Keratinocyte (primary cell): ENCODE measurements at regions not wholly inside any gene's neighbourhood (a gene's known extent, or its start where the extent isn't known, plus 50 kb on each side); places are given as distances from the start of the nearest gene placed in this dataset.
"Not testable (repeated sequence)": the region's sequence is repeated elsewhere in the genome, so short reads cannot be mapped to it uniquely, and the experiment has no call there.

ENCODE experiments used
- DNase-seq: peaks from one replicate; pipeline ENCODE4 v3.0.0-alpha.2; 2011; ENCODE audit warnings: low read depth, missing footprints, low spot score
- FAIRE-seq: peaks from 2 replicates; lab custom pipeline; 2011; peaks lifted over from hg19 to GRCh38; lab: Jason Lieb, UNC
- H2AFZ ChIP-seq: 2 replicates; pipeline ENCODE4 v1.6.0; 2012; ENCODE audit warnings: low read length, control low read depth, inconsistent platforms; ENCODE audit not compliant: control insufficient read depth
- H3K27ac ChIP-seq: 2 replicates; pipeline ENCODE4 v1.5.1; 2011; ENCODE audit warnings: low read length; ENCODE audit not compliant: control insufficient read depth, insufficient read depth
- H3K27me3 ChIP-seq: 3 replicates; pipeline ENCODE4 v1.6.0; 2011; ENCODE audit warnings: low read length; ENCODE audit not compliant: control insufficient read depth, insufficient read depth; ENCODE audit errors: extremely low read depth
- H3K36me3 ChIP-seq, 2 experiments: 2 replicates in 1 of 2; 3 replicates in 1 of 2; pipeline ENCODE4 v1.5.1; 2011; ENCODE audit warnings: low read length in 2 of 2, mild to moderate bottlenecking in 1 of 2; ENCODE audit not compliant: control insufficient read depth in 2 of 2, insufficient read depth in 2 of 2; ENCODE audit errors: extremely low read depth in 1 of 2
- H3K4me1 ChIP-seq: 3 replicates; pipeline ENCODE4 v1.5.1; 2011; ENCODE audit warnings: low read length; ENCODE audit not compliant: control insufficient read depth, insufficient read depth; ENCODE audit errors: extremely low read depth
- H3K4me2 ChIP-seq: 3 replicates; pipeline ENCODE4 v1.6.0; 2011; ENCODE audit warnings: low read depth, low read length; ENCODE audit not compliant: control insufficient read depth, insufficient read depth; ENCODE audit errors: extremely low read depth
- H3K4me3 ChIP-seq, 3 experiments: fragments of 200-600 bp in 1 of 3; sonication (generic) in 1 of 3; 2 replicates in 2 of 3; 3 replicates in 1 of 3; pipeline ENCODE4 v1.5.1; 2011 to 2016; ENCODE audit warnings: low read length in 3 of 3, mild to moderate bottlenecking in 3 of 3, control low read depth in 2 of 3, inconsistent platforms in 1 of 3, low read depth in 1 of 3, mixed read lengths in 1 of 3, mixed run types in 1 of 3, moderate library complexity in 1 of 3; ENCODE audit not compliant: control insufficient read depth in 2 of 3, insufficient read depth in 2 of 3; ENCODE audit errors: extremely low read depth in 1 of 3
- H3K79me2 ChIP-seq: 2 replicates; pipeline ENCODE4 v1.6.0; 2012; ENCODE audit warnings: low read length; ENCODE audit not compliant: control insufficient read depth, insufficient read depth
- H3K9ac ChIP-seq: 3 replicates; pipeline ENCODE4 v1.6.0; 2011; ENCODE audit warnings: low read length; ENCODE audit not compliant: control insufficient read depth, insufficient read depth; ENCODE audit errors: extremely low read depth
- H3K9me1 ChIP-seq: 3 replicates; pipeline ENCODE4 v1.6.0; 2011; ENCODE audit warnings: low read length; ENCODE audit not compliant: control insufficient read depth, insufficient read depth; ENCODE audit errors: extremely low read depth
- H3K9me3 ChIP-seq: 2 replicates; pipeline ENCODE4 v1.5.1; 2012; ENCODE audit warnings: low read depth, low read length; ENCODE audit not compliant: control insufficient read depth
- H4K20me1 ChIP-seq: 3 replicates; pipeline ENCODE4 v1.6.0; 2011; ENCODE audit warnings: low read length; ENCODE audit not compliant: control insufficient read depth, insufficient read depth; ENCODE audit errors: extremely low read depth
- EZH2 ChIP-seq: IDR thresholded peaks from one replicate; pipeline ENCODE4 v1.6.1; 2012; ENCODE audit warnings: inconsistent platforms, mild to moderate bottlenecking, low read length, moderate library complexity
- dilution Hi-C: fragments of 300-500 bp; cut with MboI; formaldehyde crosslinking; loops from one replicate; pipeline ENCODE4 v1.7.0; 2020; ENCODE audit warnings: low sequenced_read_pairs; ENCODE audit not compliant: extremely low pct_ligation_motif_present
- TF ChIP-seq, protein P1 (sequence below), 3 experiments: IDR thresholded peaks in 1 of 3; conservative IDR thresholded peaks in 1 of 3; optimal IDR thresholded peaks in 1 of 3; 2 replicates in 2 of 3; 3 replicates in 1 of 3; pipeline versions ENCODE3 to v1.5.1; 2011; ENCODE audit warnings: low read length in 3 of 3, mild to moderate bottlenecking in 3 of 3, moderate library complexity in 2 of 3, control low read depth in 1 of 3, inconsistent platforms in 1 of 3; ENCODE audit not compliant: insufficient read depth in 2 of 3; ENCODE audit errors: extremely low read depth in 1 of 3

DNA sequence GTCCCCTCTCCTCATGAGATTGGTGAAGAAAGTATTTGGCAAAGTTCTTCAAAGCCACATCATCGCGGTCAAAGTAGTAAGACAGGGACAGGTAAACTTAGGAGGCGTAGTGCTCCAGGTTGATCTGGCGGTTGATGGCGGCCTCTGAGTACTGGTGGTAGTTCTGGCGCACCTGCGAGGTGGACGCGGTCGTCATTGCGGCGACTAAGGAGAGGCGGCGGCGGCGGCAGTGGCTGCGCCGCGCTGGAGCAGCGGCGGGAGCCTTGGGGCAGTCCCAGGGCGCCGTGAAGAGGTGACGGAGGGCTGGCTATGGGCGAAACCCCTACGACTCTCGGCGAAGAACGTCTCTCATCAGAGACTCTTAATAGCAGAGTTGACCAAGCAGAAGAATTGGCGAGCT, 107.2 kb upstream of the UBE2E3 start:
- no peak overlapping the region for H3K4me2 ChIP-seq
- no peak overlapping the region for H3K27ac ChIP-seq
- H3K79me2 ChIP-seq: no peaks in the 10 kb centered on the region
- H3K9me1 ChIP-seq: no peaks in the 10 kb centered on the region
- no peaks in the 10 kb centered on the region for H3K36me3 ChIP-seq
- DNase-seq: no peak
- no peak overlapping the region for H3K4me3 ChIP-seq
- no peak overlapping the region for H2AFZ ChIP-seq
- no peak for TF ChIP-seq EZH2
- TF ChIP-seq, protein P1, sequence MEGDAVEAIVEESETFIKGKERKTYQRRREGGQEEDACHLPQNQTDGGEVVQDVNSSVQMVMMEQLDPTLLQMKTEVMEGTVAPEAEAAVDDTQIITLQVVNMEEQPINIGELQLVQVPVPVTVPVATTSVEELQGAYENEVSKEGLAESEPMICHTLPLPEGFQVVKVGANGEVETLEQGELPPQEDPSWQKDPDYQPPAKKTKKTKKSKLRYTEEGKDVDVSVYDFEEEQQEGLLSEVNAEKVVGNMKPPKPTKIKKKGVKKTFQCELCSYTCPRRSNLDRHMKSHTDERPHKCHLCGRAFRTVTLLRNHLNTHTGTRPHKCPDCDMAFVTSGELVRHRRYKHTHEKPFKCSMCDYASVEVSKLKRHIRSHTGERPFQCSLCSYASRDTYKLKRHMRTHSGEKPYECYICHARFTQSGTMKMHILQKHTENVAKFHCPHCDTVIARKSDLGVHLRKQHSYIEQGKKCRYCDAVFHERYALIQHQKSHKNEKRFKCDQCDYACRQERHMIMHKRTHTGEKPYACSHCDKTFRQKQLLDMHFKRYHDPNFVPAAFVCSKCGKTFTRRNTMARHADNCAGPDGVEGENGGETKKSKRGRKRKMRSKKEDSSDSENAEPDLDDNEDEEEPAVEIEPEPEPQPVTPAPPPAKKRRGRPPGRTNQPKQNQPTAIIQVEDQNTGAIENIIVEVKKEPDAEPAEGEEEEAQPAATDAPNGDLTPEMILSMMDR (optimal IDR thresholded peaks at IDR 0.05 in 1 of 3, IDR thresholded peaks at IDR 0.05 in 1 of 3, conservative IDR thresholded peaks at IDR 0.05 in 1 of 3; ENCODE audit: extremely low read depth in 1 of 3, insufficient read depth in 2 of 3, low read length in 3 of 3): no peak
- H3K9me3 ChIP-seq: no peaks in the 10 kb centered on the region
- no peaks in the 10 kb centered on the region for H3K27me3 ChIP-seq
- dilution Hi-C loops: no loop called here
- no peak for FAIRE-seq
- H3K9ac ChIP-seq: no peak overlapping the region
- H3K4me1 ChIP-seq: no peaks in the 10 kb centered on the region
- H4K20me1 ChIP-seq: no peaks in the 10 kb centered on the region

DNA sequence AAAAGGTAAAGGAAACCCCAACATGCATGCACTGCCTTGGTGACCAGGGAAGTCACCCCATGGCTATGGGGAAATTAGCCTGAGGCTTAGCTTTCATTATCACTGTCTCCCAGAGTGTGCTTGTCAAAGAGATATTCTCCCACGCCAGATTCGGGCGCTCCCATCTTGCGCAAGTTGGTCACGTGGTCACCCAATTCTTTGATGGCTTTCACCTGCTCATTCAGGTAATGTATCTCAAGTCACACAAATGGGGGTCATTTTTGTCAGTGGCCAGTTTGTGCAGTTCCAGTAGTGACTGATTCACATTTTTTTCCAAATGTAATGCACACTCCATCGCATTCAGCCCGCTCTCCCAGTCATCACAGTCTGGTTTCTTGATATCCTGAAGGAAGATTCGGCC, 107.6 kb upstream of the UBE2E3 start:
- H3K27ac ChIP-seq, H3K9ac ChIP-seq, H3K4me3 ChIP-seq, H3K27me3 ChIP-seq, H3K9me1 ChIP-seq, FAIRE-seq, H3K4me1 ChIP-seq, H3K9me3 ChIP-seq, H2AFZ ChIP-seq, dilution Hi-C loops, H3K79me2 ChIP-seq, DNase-seq, H4K20me1 ChIP-seq, H3K36me3 ChIP-seq, H3K4me2 ChIP-seq: not testable (repeated sequence)

DNA sequence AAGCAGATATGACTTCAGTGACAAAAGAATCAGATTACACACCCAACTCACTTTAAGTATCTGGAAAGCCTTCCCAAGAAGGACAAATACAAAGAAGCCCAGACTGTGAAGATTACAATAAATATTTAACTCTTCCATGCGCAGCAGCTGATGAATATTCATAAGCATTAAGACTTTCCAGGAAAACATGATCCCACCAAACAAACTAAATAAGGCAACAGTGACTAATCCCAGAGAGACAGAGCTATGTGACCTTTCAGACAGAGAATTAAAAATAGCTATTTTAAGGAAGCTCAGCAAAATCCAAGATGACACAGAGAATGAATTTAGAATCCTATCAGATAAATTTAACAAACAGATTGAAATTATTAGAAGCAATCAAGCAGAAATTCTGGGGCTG, 108.2 kb upstream of the UBE2E3 start:
- DNase-seq: no peak
- dilution Hi-C loops: no loop called here
- FAIRE-seq: no peak
- H3K9me1 ChIP-seq: no peaks in the 10 kb centered on the region
- no peak overlapping the region for H2AFZ ChIP-seq
- no peaks in the 10 kb centered on the region for H3K36me3 ChIP-seq
- H3K4me3 ChIP-seq: no peak overlapping the region
- no peaks in the 10 kb centered on the region for H3K27me3 ChIP-seq
- no peaks in the 10 kb centered on the region for H4K20me1 ChIP-seq
- no peaks in the 10 kb centered on the region for H3K79me2 ChIP-seq
- H3K9me3 ChIP-seq: no peaks in the 10 kb centered on the region
- no peak overlapping the region for H3K27ac ChIP-seq
- H3K9ac ChIP-seq: no peak overlapping the region
- no peak for TF ChIP-seq EZH2
- TF ChIP-seq, protein P1 (optimal IDR thresholded peaks at IDR 0.05 in 1 of 3, IDR thresholded peaks at IDR 0.05 in 1 of 3, conservative IDR thresholded peaks at IDR 0.05 in 1 of 3; ENCODE audit: extremely low read depth in 1 of 3, insufficient read depth in 2 of 3, low read length in 3 of 3): no peak
- no peaks in the 10 kb centered on the region for H3K4me1 ChIP-seq
- H3K4me2 ChIP-seq: no peak overlapping the region
